AML-193 (cell line): ENCODE measurements at regions not wholly inside any gene's neighbourhood (a gene's known extent, or its start where the extent isn't known, plus 50 kb on each side); places are given as distances from the start of the nearest gene placed in this dataset.
"Not testable (repeated sequence)": the region's sequence is repeated elsewhere in the genome, so short reads cannot be mapped to it uniquely, and the experiment has no call there.

Experiments
- DNase-seq, 2 experiments: peaks; one replicate each; lab custom pipeline; 2025; lab: John Stamatoyannopoulos, UW

DNA sequence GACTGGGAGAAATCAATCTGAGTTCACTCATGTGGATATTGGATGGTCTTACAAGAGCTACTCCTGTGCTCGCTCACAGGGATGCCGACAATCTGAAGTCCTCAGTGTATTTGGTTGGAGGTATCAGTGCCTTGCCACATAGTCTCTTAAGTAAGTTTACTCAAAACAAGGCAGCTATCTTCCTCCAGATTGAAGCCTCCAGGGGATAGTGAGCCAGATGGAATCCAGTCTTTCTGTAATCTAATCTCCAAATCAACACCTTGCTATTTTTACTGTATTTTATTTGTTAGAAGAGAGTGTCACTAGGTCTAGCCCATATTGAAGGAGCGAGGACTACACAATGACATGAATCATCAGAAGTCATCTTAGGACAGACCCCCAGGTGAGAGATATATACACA lies 456.6 kb upstream of the POT1 start:
- DNase-seq, result no peak

DNA sequence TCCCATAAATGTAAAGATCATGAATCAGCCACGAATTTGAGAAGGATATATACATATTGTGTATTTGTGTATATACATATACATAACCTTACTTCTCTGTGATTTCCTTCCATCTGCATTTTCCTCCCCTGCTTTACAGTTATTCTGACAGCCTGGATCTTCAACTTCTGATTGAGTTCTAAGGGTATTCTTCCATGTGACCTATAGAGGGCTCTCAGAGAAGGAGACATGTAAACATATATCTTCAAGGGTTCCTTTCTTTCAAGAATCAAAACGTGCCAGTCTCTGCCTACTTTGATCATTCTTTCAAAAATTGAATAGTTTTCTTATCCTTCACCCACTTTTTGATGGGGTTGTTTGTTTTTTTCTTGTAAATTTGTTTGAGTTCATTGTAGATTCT lies 453.7 kb upstream of the POT1 start:
- peak in 1 of 2 experiments; percentile 2 for DNase-seq

DNA sequence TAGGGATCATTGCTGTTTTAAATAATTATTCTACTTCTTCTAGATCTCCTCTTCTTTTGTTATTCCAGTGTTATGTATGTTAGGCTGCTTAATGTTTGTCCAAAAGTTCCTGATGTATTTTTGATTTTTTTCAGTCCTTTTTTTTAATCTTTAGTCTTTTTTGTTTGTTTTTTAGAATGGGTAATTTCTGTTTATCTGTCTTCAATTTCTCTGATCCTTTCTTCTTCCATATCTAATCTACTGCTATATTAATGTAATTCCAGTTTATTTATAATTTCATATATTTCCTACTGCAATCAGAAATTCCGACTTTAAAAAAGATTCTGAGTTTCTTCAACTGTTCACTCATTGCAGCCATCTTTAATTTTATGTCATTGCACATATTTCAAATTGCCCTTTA lies 452.8 kb upstream of the POT1 start:
- DNase-seq, result no peak

DNA sequence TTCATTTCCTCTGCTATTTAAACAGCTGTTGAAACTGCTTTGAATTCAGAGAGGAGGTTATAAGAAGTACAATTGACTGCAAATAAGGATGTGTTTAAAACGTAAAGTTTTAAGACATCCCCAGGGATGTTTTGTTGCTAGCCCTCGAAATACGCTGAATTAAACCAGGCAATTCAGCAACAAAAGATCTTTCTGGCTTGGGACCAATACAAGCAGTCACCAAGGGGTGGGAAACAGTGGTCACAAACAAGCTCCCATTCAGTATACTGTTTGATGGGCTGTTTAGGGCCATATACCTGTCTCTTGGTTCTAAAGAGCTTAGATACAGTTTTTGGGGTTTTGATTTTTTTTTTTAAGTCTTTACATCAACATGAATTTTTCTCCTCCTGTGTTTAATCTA lies 446.3 kb upstream of the POT1 start:
- DNase-seq, result no peak

DNA sequence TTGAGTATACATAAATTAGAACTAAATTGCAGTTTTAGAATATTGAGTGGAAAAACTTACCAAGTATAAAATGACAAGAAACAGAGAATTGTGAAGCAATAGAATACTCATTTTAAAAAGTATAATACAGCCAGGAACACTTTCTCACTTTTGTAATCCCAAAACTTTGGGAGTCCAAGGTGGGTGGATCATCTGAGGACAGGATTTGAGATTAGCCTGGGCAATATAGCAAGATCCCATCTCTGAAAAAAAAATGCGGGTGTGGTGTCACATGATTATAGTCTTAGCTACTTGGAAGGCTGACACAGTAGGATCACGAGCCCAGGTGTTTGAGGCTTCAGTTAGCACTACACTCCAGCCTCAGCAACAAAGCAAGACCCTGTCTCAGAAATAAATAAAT lies 440.9 kb upstream of the POT1 start:
- DNase-seq, result no peak

DNA sequence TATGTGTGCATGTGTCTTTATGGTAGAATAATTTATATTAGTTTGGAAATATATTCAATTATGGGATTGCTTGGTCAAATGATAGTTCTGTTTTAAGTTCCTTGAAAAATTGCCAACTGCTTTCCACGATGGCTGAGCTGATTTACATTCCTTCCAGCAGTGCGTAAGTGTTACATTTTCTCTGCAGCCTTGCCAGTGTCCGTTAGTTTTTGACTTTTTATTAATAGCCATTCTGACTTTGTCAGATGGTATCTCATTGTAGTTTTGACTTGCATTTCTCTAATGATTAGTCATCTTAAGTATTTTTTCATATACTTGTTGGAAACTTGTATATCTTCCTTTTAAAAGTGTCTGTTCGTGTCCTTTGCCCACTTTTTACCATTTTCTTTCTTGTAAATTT lies 434.2 kb upstream of the POT1 start:
- no peak for DNase-seq

DNA sequence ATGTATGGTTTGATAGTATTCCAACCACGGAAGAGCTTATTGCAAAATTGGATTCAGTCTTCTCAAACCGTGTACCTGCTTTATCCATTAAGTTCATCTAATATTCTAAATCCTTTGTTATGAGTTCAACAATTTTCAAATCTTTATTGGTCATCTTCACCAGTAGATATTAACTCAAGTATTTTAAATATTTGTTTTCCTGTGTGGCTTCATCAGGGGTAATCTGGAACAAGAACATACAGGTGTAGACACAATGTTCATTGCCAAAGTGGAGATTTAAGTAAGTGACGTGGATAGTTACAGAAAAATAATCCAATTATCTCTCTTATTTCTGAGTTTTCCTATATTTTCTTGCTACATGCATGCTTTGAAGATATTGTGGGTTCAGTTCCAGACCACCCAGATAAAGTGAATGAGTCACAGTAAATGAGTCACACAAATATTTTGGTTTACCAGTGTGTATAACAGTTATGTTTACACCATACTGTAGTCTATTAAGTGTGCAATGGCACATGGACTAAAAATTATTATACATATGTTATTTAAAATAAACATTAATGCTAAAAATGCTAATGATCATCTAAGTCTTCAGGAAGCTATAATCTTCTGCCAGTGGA lies 429.0 kb upstream of the POT1 start:
- no peak for DNase-seq

DNA sequence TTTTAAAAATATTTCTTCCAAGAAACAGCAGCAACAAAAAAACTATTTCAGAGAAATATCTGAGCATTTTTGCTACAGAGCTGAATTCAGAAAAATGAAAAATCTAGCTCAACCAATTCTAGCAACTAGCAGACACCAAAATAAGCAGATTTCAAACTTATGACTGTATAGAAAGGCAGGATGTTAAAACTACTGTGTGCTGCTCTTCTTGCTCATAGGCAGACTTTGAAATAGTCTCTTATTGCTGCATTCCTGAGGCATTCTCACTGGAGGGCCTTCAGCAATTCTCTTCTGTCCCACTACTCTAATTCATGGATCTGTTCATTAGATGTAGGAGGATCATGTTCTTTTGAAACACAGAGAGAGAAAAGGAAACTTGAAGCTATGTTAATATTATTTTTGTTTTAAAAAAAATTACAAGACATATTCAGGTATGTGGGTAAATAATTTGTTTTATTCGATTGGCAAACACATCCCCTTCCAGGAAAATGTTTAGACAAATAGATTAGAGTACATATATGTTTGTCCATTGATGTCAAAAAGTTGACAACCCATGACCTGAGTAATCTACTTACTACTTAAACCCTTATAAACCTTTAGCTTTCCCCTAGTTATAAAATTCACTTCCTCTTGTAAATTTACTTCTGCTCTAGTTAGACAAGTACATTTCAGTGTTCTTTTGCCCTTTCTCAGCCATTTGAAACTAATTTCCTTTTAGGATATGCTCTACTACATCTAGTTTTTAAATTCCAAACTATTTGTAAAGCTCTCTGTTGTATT lies 428.2 kb upstream of the POT1 start:
- no peak for DNase-seq

DNA sequence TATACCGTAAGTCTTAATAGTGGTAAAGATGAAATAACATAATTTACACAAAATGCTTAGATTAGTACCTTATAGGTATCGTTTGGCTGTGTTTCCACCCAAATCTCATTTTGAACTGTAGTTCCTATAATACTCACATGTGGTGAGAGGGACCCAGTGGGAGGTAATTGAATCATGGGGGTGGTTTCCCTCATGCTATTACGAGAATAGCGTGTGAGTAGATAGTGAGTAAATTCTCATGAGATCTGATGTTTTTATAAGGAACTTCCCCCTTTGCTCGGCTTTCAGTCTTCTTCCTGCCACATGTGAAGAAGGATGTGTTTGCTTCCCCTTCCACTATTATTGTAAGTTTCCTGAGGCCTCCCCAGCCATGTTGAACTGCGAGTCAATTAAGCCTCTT lies 426.3 kb upstream of the POT1 start:
- no peak for DNase-seq

DNA sequence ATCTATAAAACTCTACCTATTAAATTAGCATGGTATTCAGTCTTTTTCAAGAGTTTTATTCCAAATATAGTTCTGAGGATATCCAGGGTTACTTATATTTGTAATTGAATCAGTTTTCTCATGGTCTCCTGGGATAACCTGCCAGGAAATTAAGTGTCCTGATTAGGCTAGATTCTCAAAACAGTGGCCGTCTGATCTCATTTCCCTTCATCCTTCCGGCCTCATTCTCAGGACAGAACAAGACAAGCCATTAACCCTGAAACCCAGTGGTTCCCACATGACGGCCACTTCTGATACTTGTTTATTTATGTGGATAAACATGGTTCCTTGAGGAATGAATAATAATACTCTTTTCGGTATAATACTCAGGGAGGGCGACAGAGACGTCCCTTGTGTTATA lies 417.6 kb upstream of the POT1 start:
- DNase-seq, result no peak

DNA sequence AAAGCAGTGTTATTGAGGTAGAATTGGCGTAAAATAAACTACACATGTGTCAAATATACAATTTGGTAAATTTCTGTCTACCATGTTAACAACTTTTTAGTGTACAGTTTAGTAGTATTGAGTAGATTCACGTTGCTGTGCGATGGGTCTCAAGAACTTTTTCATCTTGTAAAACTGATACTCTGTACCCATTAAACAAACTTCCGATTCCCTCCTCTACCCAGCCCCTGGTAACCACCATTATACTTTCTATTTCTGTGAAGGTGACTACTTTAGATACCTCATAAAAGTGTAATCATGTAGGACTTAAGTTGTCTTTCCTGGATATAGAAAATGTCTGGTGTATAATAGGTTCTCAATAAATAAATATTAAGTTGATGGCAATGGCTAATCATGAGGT lies 408.5 kb upstream of the POT1 start:
- no peak for DNase-seq

DNA sequence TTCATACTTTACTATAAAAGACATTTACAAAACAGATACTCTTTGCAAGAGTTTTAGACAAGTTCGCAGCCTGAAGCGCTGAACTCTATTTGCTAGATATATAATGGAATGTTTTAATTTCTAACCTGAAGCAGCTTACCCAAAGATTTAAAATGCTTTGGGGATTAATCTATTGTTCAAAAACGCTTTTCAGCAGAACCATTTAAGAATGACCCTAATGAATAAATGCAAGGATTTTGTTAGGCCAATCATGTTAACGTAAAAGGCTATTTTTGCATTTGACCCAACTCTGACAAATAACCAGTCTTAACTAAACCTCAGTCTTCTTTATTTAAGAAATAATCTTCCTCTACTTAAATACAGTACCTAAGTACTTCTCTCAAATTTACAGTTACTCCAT lies 406.7 kb upstream of the POT1 start:
- DNase-seq, result no peak

DNA sequence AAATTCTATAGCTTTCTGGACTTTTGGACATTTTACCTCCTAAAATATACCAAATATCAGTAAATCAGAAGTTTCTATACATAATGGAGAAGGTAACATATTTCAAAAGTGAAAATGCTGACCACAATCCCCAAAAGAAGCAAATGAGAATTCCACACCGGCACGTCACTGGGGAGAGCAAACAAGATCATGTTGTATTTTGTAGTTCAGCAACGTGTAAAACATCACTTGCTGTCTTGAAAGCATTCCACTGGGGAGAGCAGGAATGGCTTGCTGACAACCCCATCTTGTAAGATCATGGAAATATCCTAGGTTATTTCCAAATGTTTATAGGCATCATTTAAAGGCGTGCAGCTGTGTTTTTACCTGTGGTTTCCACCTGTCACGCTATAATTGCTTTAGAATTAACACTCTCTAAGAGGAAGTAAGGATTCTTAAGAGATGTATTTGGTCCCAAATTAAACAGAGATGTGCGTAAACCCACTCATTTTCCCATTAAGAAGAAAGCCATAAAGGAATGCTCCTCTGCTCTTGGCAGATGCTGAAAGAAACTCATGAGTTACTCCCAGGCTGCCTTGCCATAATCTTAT lies 397.1 kb upstream of the POT1 start:
- no peak for DNase-seq

DNA sequence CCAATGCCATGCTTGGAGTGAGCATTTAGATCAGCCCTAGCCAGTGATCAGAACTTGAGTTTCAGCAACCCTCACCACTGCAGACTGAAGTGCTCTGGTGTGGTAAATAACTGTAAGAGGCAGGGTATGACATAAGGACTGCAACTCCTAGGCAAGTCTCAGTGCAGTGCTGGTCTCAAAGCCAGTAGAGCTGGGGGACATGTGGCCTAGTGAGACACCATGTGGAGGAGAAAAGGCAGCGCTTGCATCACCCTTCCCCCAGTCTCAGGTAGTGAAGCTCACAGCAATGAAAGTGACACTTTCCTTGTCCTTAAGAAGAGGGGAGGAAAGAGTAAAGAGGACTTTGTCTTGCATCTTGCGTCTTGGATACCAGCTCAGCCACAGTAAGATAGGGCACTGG lies 386.8 kb upstream of the POT1 start:
- DNase-seq, result peak in 1 of 2 experiments; percentile 10

DNA sequence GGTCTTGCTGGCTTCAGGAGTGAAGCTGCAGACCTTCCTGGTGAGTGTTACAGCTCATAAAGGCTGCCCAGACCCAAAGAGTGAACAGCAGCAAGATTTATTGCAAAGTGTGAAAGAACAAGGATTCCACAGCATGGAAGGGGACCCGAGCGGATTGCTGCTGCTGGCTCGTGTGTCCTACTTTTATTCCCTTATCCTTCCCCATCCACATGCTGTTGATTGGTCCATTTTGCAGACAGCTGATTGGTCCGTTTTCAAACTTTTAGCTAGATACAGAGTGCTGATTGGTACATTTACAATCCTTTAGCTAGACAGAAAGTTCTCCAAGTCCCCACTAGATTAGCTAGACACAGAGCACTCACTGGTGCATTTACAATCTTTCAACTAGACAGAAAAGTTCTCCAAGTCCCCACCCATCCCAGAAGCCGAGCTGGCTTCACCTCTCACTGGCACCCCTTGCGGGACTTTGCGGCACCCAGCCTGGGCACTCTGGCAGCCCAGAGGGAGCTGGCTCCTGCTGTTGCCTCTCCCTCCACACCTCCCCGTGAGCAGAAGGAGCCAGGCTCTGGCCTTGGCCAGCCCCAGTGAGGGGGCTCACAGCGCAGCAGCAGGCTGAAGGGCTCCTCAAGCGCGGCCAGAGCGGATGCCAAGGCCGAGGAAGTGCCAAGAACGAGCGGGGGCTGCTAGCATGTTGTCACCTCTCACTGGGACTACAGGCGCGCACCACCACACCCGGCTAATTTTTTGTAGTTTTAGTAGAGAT lies 369.6 kb upstream of the POT1 start:
- no peak for DNase-seq

DNA sequence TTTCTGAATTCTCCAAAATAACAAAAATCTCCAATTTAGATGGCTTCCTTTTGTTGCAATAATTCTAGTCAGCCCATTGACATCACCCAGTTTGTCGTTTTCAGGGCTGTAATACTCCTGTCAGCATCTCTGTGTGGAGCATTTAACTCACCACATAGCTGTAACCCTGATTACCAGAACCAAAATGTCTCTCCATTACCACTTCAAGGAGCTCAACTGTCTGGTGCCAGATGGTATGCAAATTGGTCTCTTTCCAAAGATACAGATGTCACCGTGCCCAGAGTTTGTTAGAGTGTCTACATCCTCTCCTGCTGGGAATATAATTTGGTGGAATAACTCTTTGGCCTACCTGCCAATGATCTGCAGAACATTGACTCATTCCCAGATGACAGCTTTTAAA lies 350.3 kb upstream of the POT1 start:
- no peak for DNase-seq

DNA sequence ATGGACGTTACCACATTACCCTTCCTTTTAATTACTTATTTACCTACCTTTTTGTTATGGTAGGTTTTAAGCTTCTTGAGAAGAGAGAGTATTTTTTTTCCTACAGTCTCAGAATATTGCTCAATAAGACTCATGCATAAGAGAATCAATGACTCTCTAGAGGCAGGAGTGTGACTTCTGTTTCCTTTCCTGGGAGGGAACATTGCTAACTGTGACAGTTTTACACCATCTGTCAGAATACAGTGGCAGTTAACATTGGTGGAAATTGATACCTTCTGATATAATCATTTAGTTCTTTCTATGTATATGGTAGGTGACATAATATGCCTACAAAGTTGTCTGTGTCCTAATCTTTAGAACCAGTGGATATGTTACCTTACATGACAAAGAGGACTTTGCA lies 348.7 kb upstream of the POT1 start:
- DNase-seq, result no peak

DNA sequence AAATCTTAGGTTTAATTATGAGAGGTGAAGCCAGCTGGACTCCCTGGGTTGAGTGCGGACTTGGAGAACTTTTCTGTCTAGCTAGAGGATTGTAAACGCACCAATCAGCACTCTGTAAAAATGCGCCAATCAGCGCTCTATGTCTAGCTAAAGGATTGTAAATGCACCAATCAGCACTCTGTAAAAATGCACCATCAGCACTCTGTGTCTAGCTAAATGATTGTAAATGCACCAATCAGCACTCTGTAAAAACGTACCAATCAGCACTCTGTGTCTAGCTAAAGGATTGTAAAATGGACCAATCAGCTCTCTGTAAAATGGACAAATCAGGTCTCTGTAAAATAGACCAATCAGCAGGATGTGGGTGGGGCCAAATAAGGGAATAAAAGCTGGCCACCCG lies 345.1 kb upstream of the POT1 start:
- not testable (repeated sequence) for DNase-seq

DNA sequence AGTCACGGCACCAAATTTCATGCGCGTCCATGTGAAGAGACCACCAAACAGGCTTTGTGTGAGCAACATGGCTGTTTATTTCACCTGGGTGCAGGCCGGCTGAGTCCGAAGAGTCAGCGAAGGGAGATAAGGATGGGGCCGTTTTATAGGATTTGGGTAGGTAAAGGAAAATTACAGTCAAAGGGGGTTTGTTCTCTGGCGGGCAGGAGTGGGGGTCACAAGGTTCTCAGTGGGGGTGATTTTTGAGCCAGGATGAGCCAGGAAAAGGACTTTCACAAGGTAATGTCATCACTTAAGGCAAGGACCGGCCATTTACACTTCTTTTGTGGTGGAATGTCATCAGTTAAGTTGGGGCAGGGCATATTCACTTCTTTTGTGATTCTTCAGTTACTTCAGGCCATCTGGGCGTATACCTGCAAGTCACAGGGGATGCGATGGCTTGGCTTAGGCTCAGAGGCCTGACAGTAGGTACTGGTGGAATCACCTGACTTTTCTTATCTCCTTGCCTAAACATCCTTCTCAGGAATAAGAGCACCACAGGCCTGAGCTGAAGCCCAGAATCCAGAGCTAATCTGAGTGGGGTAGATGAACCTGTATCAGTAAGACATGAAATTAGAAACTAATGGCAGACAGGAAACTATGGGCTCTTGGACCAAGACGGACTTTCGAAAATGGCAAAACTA lies 334.7 kb upstream of the POT1 start:
- not testable (repeated sequence) for DNase-seq

DNA sequence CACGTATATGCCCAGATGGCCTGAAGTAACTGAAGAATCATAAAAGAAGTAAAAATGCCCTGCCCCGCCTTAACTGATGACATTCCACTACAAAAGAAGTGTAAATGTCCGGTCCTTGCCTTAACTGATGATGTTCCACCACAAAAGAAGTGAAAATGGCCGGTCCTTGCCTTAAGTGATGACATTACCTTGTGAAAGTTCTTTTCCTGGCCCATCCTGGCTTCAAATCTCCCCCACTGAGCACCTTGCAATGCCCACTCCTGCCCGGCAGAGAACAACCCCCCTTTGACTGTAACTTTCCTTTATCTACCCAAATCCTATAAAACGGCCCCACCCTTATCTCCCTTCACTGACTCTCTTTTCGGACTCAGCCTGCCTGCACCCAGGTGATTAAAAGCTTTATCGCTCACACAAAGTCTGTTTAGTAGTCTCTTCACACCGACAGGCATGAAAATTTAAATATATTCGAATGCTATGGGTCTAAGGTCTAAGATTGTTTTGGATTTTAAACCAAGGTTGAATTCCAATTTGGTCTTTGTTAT lies 329.3 kb upstream of the POT1 start:
- DNase-seq, result not testable (repeated sequence)

DNA sequence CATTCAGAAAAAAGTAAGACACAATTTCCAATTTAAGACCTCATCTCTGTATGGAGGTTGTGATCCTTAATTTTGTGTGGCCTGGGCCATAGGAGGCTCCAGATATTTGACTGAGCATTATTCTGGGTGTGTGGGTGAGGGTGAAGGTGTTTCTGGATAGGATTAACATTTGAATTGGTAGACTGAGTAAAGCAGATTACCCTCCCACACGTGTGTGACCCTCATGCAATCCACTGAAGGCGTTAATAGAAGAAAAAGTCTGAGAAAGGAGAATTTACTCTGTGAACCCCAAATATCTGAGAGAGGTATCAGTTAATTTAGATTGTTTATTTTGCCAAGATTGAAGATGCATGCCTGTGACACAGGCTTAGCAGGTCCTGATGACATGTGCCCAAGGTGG lies 328.0 kb upstream of the POT1 start:
- no peak for DNase-seq

DNA sequence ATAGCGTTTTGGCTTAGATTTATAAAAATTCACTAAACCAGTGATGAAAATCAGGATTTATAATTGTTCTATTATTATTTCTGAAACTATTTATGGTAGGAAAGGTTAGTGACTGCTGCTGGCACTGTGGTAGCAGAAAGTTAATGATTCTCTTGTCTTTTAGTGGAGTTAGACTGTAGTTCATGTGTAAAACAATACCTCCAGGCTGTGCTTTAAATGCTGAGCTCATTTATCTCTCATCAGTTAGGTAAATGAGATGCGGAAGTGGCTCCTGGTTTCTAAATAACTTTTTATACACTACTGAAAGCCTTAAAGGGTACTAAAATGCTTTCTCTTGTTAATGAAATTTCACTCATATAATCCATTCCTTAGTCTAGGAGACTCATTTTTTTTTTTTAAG lies 326.8 kb upstream of the POT1 start:
- DNase-seq, result no peak
